ENCODE measurements at regions not wholly inside any gene's neighbourhood (a gene's known extent, or its start where the extent isn't known, plus 50 kb on each side); places are given as distances from the start of the nearest gene placed in this dataset.

- DNase-seq: no peak
Measured at GRCh38 chrX:17294561-17294960, 80.4 kb upstream of the NHS start.

GRCh38 chrX:17295791-17296190 lies 79.2 kb upstream of the NHS start:
- intact Hi-C loops (cut with micrococcal nuclease): no loop called here
- Histone ChIP-seq H3K9me2 (replicated peaks; ENCODE audit: low read length) (no peaks in the 10 kb centered on the region), H3K9me3 (ENCODE audit: low read length) (no peaks in the 10 kb centered on the region), H2AFZ (ENCODE audit: low read length) (no peak overlapping the region), H3K27ac (ENCODE audit: low read length) (no peak overlapping the region), H3K27me3 (ENCODE audit: low read length) (no peaks in the 10 kb centered on the region), H3K4me1 (ENCODE audit: insufficient read depth, low read length) (peaks cover 13% of the 10 kb centered on the region), H3K36me3 (ENCODE audit: low read depth, low read length) (no peaks in the 10 kb centered on the region), H3F3A (ENCODE audit: low read length, unreplicated experiment) (no peaks in the 10 kb centered on the region), H3K79me2 (ENCODE audit: low read length) (no peaks in the 10 kb centered on the region), H4K20me1 (ENCODE audit: low read length) (no peaks in the 10 kb centered on the region), H3K9ac (ENCODE audit: low read length) (no peak overlapping the region), H3K4me3 (ENCODE audit: low read length) (no peak overlapping the region), H3K4me2 (ENCODE audit: low read length) (no peak overlapping the region)
- no TSS peak for BruUV-seq (replicated peaks)
- no peak for DNase-seq
- TF ChIP-seq EZH2phosphoT487 (IDR thresholded peaks at IDR 0.05; ENCODE audit: borderline replicate concordance, low read length) (no peak), EZH2 (IDR thresholded peaks at IDR 0.05; ENCODE audit: low read length, unreplicated experiment) (no peak), CTCF (conservative IDR thresholded peaks at IDR 0.05; ENCODE audit: low read depth, low read length) (no peak)
- ChIA-PET CTCF (no interaction called here), POLR2A (ENCODE audit: unreplicated experiment) (no interaction called here)
- no peak for ATAC-seq

More at GRCh38 chrX:17294561-17294960, 80.4 kb upstream of the NHS start:
- Histone ChIP-seq H3K4me2 (ENCODE audit: low read length) (no peak overlapping the region), H3K27me3 (ENCODE audit: low read length) (no peaks in the 10 kb centered on the region), H2AFZ (ENCODE audit: low read length) (no peak overlapping the region), H3K4me3 (ENCODE audit: low read length) (no peak overlapping the region), H3K27ac (ENCODE audit: low read length) (no peak overlapping the region), H3F3A (ENCODE audit: low read length, unreplicated experiment) (no peaks in the 10 kb centered on the region), H3K4me1 (ENCODE audit: insufficient read depth, low read length) (peaks cover 13% of the 10 kb centered on the region), H3K79me2 (ENCODE audit: low read length) (no peaks in the 10 kb centered on the region), H3K9me2 (replicated peaks; ENCODE audit: low read length) (no peaks in the 10 kb centered on the region), H4K20me1 (ENCODE audit: low read length) (no peaks in the 10 kb centered on the region), H3K9ac (ENCODE audit: low read length) (no peak overlapping the region), H3K9me3 (ENCODE audit: low read length) (no peaks in the 10 kb centered on the region), H3K36me3 (ENCODE audit: low read depth, low read length) (no peaks in the 10 kb centered on the region)
- no peak for ATAC-seq
- ChIA-PET CTCF (no interaction called here), POLR2A (ENCODE audit: unreplicated experiment) (no interaction called here)
- BruUV-seq (replicated peaks): no TSS peak
- TF ChIP-seq EZH2 (IDR thresholded peaks at IDR 0.05; ENCODE audit: low read length, unreplicated experiment): no peak
- no peak for TF ChIP-seq CTCF (conservative IDR thresholded peaks at IDR 0.05; ENCODE audit: low read depth, low read length)
- TF ChIP-seq EZH2phosphoT487 (IDR thresholded peaks at IDR 0.05; ENCODE audit: borderline replicate concordance, low read length): no peak
- intact Hi-C loops (cut with micrococcal nuclease): no loop called here

- TF ChIP-seq EZH2 (IDR thresholded peaks at IDR 0.05; ENCODE audit: low read length, unreplicated experiment): no peak
- TF ChIP-seq CTCF (conservative IDR thresholded peaks at IDR 0.05; ENCODE audit: low read depth, low read length): no peak
- TF ChIP-seq EZH2phosphoT487 (IDR thresholded peaks at IDR 0.05; ENCODE audit: borderline replicate concordance, low read length): no peak
- BruUV-seq (replicated peaks): no TSS peak
- intact Hi-C loops (cut with micrococcal nuclease): no loop called here
- Histone ChIP-seq H3K4me2 (ENCODE audit: low read length) (no peak overlapping the region), H3K9me3 (ENCODE audit: low read length) (no peaks in the 10 kb centered on the region), H3K4me3 (ENCODE audit: low read length) (no peak overlapping the region), H3K9me2 (replicated peaks; ENCODE audit: low read length) (no peaks in the 10 kb centered on the region), H3K79me2 (ENCODE audit: low read length) (no peaks in the 10 kb centered on the region), H3F3A (ENCODE audit: low read length, unreplicated experiment) (no peaks in the 10 kb centered on the region), H3K27ac (ENCODE audit: low read length) (no peak overlapping the region), H4K20me1 (ENCODE audit: low read length) (no peaks in the 10 kb centered on the region), H3K4me1 (ENCODE audit: insufficient read depth, low read length) (no peaks in the 10 kb centered on the region), H3K36me3 (ENCODE audit: low read depth, low read length) (no peaks in the 10 kb centered on the region), H3K27me3 (ENCODE audit: low read length) (no peaks in the 10 kb centered on the region), H2AFZ (ENCODE audit: low read length) (no peak overlapping the region), H3K9ac (ENCODE audit: low read length) (no peak overlapping the region)
- DNase-seq (no peak), ATAC-seq (no peak)
- POLR2A ChIA-PET (ENCODE audit: unreplicated experiment): no interaction called here
- CTCF ChIA-PET: no interaction called here
Measured at GRCh38 chrX:17298564-17298963, 76.4 kb upstream of the NHS start.

Data from PC-3 (cell line).